Keratinocyte (primary cell): ENCODE measurements at regions not wholly inside any gene's neighbourhood (a gene's known extent, or its start where the extent isn't known, plus 50 kb on each side); places are given as distances from the start of the nearest gene placed in this dataset.

Source experiments
- DNase-seq: peaks from one replicate; pipeline ENCODE4 v3.0.0-alpha.2; 2011; ENCODE audit warnings: low read depth, missing footprints, low spot score
- FAIRE-seq: peaks from 2 replicates; lab custom pipeline; 2011; peaks lifted over from hg19 to GRCh38; lab: Jason Lieb, UNC
- H2AFZ ChIP-seq: 2 replicates; pipeline ENCODE4 v1.6.0; 2012; ENCODE audit warnings: low read length, control low read depth, inconsistent platforms; ENCODE audit not compliant: control insufficient read depth
- H3K27ac ChIP-seq: 2 replicates; pipeline ENCODE4 v1.5.1; 2011; ENCODE audit warnings: low read length; ENCODE audit not compliant: control insufficient read depth, insufficient read depth
- H3K27me3 ChIP-seq: 3 replicates; pipeline ENCODE4 v1.6.0; 2011; ENCODE audit warnings: low read length; ENCODE audit not compliant: control insufficient read depth, insufficient read depth; ENCODE audit errors: extremely low read depth
- H3K36me3 ChIP-seq, 2 experiments: 2 replicates in 1 of 2; 3 replicates in 1 of 2; pipeline ENCODE4 v1.5.1; 2011; ENCODE audit warnings: low read length in 2 of 2, mild to moderate bottlenecking in 1 of 2; ENCODE audit not compliant: control insufficient read depth in 2 of 2, insufficient read depth in 2 of 2; ENCODE audit errors: extremely low read depth in 1 of 2
- H3K4me1 ChIP-seq: 3 replicates; pipeline ENCODE4 v1.5.1; 2011; ENCODE audit warnings: low read length; ENCODE audit not compliant: control insufficient read depth, insufficient read depth; ENCODE audit errors: extremely low read depth
- H3K4me2 ChIP-seq: 3 replicates; pipeline ENCODE4 v1.6.0; 2011; ENCODE audit warnings: low read depth, low read length; ENCODE audit not compliant: control insufficient read depth, insufficient read depth; ENCODE audit errors: extremely low read depth
- H3K4me3 ChIP-seq, 3 experiments: fragments of 200-600 bp in 1 of 3; sonication (generic) in 1 of 3; 2 replicates in 2 of 3; 3 replicates in 1 of 3; pipeline ENCODE4 v1.5.1; 2011 to 2016; ENCODE audit warnings: low read length in 3 of 3, mild to moderate bottlenecking in 3 of 3, control low read depth in 2 of 3, inconsistent platforms in 1 of 3, low read depth in 1 of 3, mixed read lengths in 1 of 3, mixed run types in 1 of 3, moderate library complexity in 1 of 3; ENCODE audit not compliant: control insufficient read depth in 2 of 3, insufficient read depth in 2 of 3; ENCODE audit errors: extremely low read depth in 1 of 3
- H3K79me2 ChIP-seq: 2 replicates; pipeline ENCODE4 v1.6.0; 2012; ENCODE audit warnings: low read length; ENCODE audit not compliant: control insufficient read depth, insufficient read depth
- H3K9ac ChIP-seq: 3 replicates; pipeline ENCODE4 v1.6.0; 2011; ENCODE audit warnings: low read length; ENCODE audit not compliant: control insufficient read depth, insufficient read depth; ENCODE audit errors: extremely low read depth
- H3K9me1 ChIP-seq: 3 replicates; pipeline ENCODE4 v1.6.0; 2011; ENCODE audit warnings: low read length; ENCODE audit not compliant: control insufficient read depth, insufficient read depth; ENCODE audit errors: extremely low read depth
- H3K9me3 ChIP-seq: 2 replicates; pipeline ENCODE4 v1.5.1; 2012; ENCODE audit warnings: low read depth, low read length; ENCODE audit not compliant: control insufficient read depth
- H4K20me1 ChIP-seq: 3 replicates; pipeline ENCODE4 v1.6.0; 2011; ENCODE audit warnings: low read length; ENCODE audit not compliant: control insufficient read depth, insufficient read depth; ENCODE audit errors: extremely low read depth
- CTCF ChIP-seq, 3 experiments: IDR thresholded peaks in 1 of 3; conservative IDR thresholded peaks in 1 of 3; optimal IDR thresholded peaks in 1 of 3; 2 replicates in 2 of 3; 3 replicates in 1 of 3; pipeline versions ENCODE3 to v1.5.1; 2011; ENCODE audit warnings: low read length in 3 of 3, mild to moderate bottlenecking in 3 of 3, moderate library complexity in 2 of 3, control low read depth in 1 of 3, inconsistent platforms in 1 of 3; ENCODE audit not compliant: insufficient read depth in 2 of 3; ENCODE audit errors: extremely low read depth in 1 of 3
- EZH2 ChIP-seq: IDR thresholded peaks from one replicate; pipeline ENCODE4 v1.6.1; 2012; ENCODE audit warnings: inconsistent platforms, mild to moderate bottlenecking, low read length, moderate library complexity
- dilution Hi-C: fragments of 300-500 bp; cut with MboI; formaldehyde crosslinking; loops from one replicate; pipeline ENCODE4 v1.7.0; 2020; ENCODE audit warnings: low sequenced_read_pairs; ENCODE audit not compliant: extremely low pct_ligation_motif_present

GRCh38 chr14:38113546-38113945 lies 94.2 kb upstream of the SSTR1 start:
- no peak for FAIRE-seq
- Histone ChIP-seq H3K36me3 (no peaks in the 10 kb centered on the region), H3K4me1 (no peaks in the 10 kb centered on the region), H3K27me3 (no peaks in the 10 kb centered on the region), H3K79me2 (no peaks in the 10 kb centered on the region), H3K9me1 (no peaks in the 10 kb centered on the region), H3K4me2 (no peak overlapping the region), H4K20me1 (no peaks in the 10 kb centered on the region), H3K9me3 (no peaks in the 10 kb centered on the region), H3K4me3 (no peak overlapping the region), H3K27ac (no peak overlapping the region), H3K9ac (no peak overlapping the region), H2AFZ (no peak overlapping the region)
- DNase-seq: no peak
- TF ChIP-seq CTCF (optimal IDR thresholded peaks at IDR 0.05 in 1 of 3, IDR thresholded peaks at IDR 0.05 in 1 of 3, conservative IDR thresholded peaks at IDR 0.05 in 1 of 3; ENCODE audit: extremely low read depth in 1 of 3, insufficient read depth in 2 of 3, low read length in 3 of 3): no peak
- no peak for TF ChIP-seq EZH2
- dilution Hi-C loops: no loop called here

- Histone ChIP-seq H3K9me3 (no peaks in the 10 kb centered on the region), H3K79me2 (no peaks in the 10 kb centered on the region), H3K9ac (no peak overlapping the region), H3K4me2 (no peak overlapping the region), H3K9me1 (no peaks in the 10 kb centered on the region), H4K20me1 (no peaks in the 10 kb centered on the region), H3K27ac (no peak overlapping the region), H3K36me3 (no peaks in the 10 kb centered on the region), H2AFZ (no peak overlapping the region), H3K4me3 (no peak overlapping the region), H3K27me3 (no peaks in the 10 kb centered on the region), H3K4me1 (no peaks in the 10 kb centered on the region)
- dilution Hi-C loops: no loop called here
- no peak for TF ChIP-seq EZH2
- no peak for TF ChIP-seq CTCF (optimal IDR thresholded peaks at IDR 0.05 in 1 of 3, IDR thresholded peaks at IDR 0.05 in 1 of 3, conservative IDR thresholded peaks at IDR 0.05 in 1 of 3; ENCODE audit: extremely low read depth in 1 of 3, insufficient read depth in 2 of 3, low read length in 3 of 3)
- DNase-seq (no peak), FAIRE-seq (no peak)
These were observed 90.8 kb upstream of the SSTR1 start for GRCh38 chr14:38116895-38117294.
